Esophagus (tissue), 2 donors: ENCODE measurements at regions not wholly inside any gene's neighbourhood (a gene's known extent, or its start where the extent isn't known, plus 50 kb on each side); places are given as distances from the start of the nearest gene placed in this dataset.

Experiments
- H3K27ac ChIP-seq, 2 donors: one replicate each; pipeline ENCODE4 v1.5.1; 2013; ENCODE audit warnings: low read depth in 2 of 2, mild to moderate bottlenecking in 2 of 2, inconsistent platforms in 1 of 2, low read length in 1 of 2, moderate library complexity in 1 of 2
- H3K27me3 ChIP-seq, 2 donors: one replicate each; pipeline ENCODE4 v1.6.1; 2013; ENCODE audit warnings: low read length in 2 of 2, control low read depth in 1 of 2, mild to moderate bottlenecking in 1 of 2; ENCODE audit not compliant: insufficient read depth in 2 of 2, control insufficient read depth in 1 of 2
- H3K36me3 ChIP-seq, 2 donors: one replicate each; pipeline ENCODE4 v1.6.1; 2013; ENCODE audit warnings: low read length in 1 of 2; ENCODE audit not compliant: control insufficient read depth in 2 of 2, insufficient read depth in 2 of 2
- H3K4me1 ChIP-seq, 2 donors: one replicate each; pipeline ENCODE4 v1.6.1; 2013; ENCODE audit warnings: low read length in 1 of 2; ENCODE audit not compliant: control insufficient read depth in 2 of 2, insufficient read depth in 2 of 2
- H3K4me3 ChIP-seq, 2 donors: one replicate each; pipeline ENCODE4 v1.5.1; 2013; ENCODE audit warnings: low read length in 2 of 2, mild to moderate bottlenecking in 2 of 2, low read depth in 1 of 2, moderate library complexity in 1 of 2
- H3K9me3 ChIP-seq, 2 donors: one replicate each; pipeline ENCODE4 v1.6.1; 2013; ENCODE audit warnings: mild to moderate bottlenecking in 2 of 2, low read depth in 1 of 2, low read length in 1 of 2, moderate library complexity in 1 of 2; ENCODE audit not compliant: control insufficient read depth in 2 of 2, insufficient read depth in 1 of 2
- WGBS, 2 donors: extraction: QIAGEN DNeasy Blood & Tissue Kit; methylation state at CpG; one replicate each; pipeline ENCODE4 v1.1.7; 2013; 5-methylcytosine and 5-hydroxymethylcytosine counted together
- donor health status: healthy with polysubstance abuse.
- donor health status: Bipolar disorder and iron deficiency.

DNA sequence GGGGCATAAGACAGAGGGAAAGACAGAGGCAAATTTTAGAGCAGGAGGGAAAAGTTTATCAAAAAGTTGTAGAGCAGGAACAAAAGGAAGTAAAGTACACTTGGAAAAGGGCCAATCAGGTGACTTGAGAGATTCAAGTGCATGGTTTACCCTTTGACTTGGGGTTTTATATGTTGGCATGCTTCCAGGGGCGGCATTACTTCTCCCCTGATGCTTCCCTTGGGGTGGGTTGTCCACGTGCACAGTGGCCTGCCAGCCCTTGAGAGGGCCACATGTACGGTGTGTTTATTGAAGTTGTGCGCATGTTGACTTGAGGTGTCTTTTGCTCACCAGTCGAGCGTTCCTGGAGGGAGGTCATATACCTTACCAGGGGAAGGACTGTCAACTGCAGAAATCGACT, 259.5 kb upstream of the JARID2 start:
- 73 to 86% methylated on average over 7 of the region's 7 CpGs for WGBS, 2 donors
- Histone ChIP-seq H3K27me3 (no peaks in the 10 kb centered on the region), H3K4me3 (no peak overlapping the region), H3K27ac (no peak overlapping the region), H3K36me3 (no peaks in the 10 kb centered on the region), H3K4me1 (no peaks in the 10 kb centered on the region), H3K9me3 (no peaks in the 10 kb centered on the region)

DNA sequence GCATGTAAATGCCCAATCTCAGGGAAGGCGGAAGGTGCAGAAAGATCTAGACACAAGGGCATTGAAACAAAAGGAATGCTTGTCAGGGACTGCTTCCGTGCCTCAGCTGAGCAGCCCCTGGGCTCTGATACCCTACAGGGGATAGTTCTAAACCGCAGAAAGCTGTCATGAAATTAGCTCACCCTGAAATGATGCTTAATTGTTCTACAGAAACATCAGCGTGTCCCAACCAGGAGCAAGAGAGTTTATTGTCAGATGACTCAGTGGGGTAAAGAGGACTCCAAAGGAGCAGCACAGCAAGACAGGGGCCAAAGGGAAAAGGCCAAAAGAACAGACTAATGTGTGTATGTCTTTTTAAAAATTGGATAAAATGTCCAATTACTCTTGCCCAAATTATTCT, 258.4 kb upstream of the JARID2 start:
- no peaks in the 10 kb centered on the region for H3K9me3 ChIP-seq
- no peaks in the 10 kb centered on the region for H3K36me3 ChIP-seq
- H3K27ac ChIP-seq = no peak overlapping the region
- no peak overlapping the region for H3K4me3 ChIP-seq
- no peaks in the 10 kb centered on the region for H3K4me1 ChIP-seq
- WGBS, 2 donors = 83 to 88% methylated on average over 4 of the region's 4 CpGs
- H3K27me3 ChIP-seq = no peaks in the 10 kb centered on the region

DNA sequence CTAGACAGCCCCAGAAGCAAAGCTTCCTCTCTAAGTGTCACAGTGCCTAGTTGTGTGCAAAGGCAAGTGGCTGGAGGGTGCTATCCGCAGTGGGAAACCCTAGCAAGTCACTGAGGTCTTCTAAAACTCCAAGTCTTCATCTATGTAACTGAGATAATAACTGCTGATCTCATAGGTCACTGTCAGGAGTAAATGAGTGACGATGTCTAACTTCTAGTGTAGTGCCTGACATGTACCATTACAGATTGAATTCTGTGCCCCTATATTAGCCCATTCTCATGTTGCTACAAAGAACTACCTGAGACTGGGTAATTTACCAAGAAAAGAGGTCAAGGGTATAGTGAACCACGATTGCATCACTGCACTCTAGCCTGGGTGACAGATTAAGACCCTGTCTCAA, 253.5 kb upstream of the JARID2 start:
- Histone ChIP-seq H3K36me3 (no peaks in the 10 kb centered on the region), H3K27ac (no peak overlapping the region), H3K27me3 (no peaks in the 10 kb centered on the region), H3K4me1 (peaks cover 0 to 3% of the 10 kb centered on the region in 2 donors), H3K4me3 (no peak overlapping the region), H3K9me3 (peaks cover 0 to 3% of the 10 kb centered on the region in 2 donors)
- WGBS, 2 donors = 90 to 94% methylated on average over 3 of the region's 3 CpGs

DNA sequence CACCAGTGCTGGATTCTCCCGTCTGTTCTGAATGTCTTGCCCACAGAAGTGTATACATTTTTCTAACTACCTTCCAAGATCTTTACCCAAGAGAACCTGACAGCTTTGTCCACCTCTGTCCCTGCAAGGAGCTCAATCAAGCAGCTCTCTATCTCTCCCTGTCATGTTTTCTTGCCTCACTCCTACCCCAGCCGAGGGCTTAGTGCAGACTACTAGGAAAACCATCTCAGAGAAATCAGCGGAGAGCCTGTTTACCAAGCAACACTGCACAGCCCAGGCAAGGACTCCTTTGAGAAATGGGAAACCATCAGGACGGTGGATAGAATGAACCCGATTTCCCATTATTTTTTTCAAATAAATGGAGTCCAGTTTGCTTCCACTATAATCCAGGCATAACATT, 250.7 kb upstream of the JARID2 start:
- H3K4me3 ChIP-seq = no peak overlapping the region
- WGBS, 2 donors = 77% methylated on average over 5 of the region's 5 CpGs
- H3K9me3 ChIP-seq = peaks cover 0 to 3% of the 10 kb centered on the region in 2 donors
- peaks cover 0 to 3% of the 10 kb centered on the region in 2 donors for H3K4me1 ChIP-seq
- H3K27ac ChIP-seq = no peak overlapping the region
- H3K36me3 ChIP-seq = no peaks in the 10 kb centered on the region
- no peaks in the 10 kb centered on the region for H3K27me3 ChIP-seq

DNA sequence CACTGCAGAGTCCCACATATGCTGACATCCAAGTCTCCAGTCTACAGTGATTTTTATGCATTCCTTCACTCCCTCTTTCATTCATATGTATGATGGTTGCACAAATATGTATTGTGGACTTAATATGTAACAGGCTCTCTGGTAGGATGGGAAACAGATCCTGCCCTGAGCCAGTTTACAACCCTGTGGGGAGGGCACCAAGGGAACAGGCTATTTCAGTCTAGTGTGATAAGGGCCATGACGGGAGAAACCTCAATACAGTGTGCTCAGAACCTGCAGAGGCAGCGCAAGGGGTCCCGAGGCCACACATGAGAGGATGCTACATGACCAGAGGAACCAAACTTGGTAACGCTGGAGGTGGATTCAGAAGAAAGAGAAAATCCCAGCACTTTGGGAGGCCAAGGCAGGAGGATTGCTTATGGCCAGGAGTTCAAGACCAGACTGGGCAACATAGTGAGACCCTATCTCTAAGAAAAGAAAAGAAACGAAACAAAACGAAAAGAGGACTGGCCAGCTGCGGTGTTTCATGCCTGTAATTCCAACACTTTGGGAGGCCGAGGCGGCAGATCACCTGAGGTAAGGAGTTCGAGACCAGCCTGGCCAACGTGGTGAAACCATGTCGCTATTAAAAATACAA, 249.8 kb upstream of the JARID2 start:
- peaks cover 0 to 3% of the 10 kb centered on the region in 2 donors for H3K4me1 ChIP-seq
- no peaks in the 10 kb centered on the region for H3K27me3 ChIP-seq
- no peak overlapping the region for H3K4me3 ChIP-seq
- H3K27ac ChIP-seq = no peak overlapping the region
- H3K36me3 ChIP-seq = no peaks in the 10 kb centered on the region
- peaks cover 0 to 3% of the 10 kb centered on the region in 2 donors for H3K9me3 ChIP-seq
- WGBS, 2 donors = 93 to 97% methylated on average over 12 of the region's 12 CpGs

DNA sequence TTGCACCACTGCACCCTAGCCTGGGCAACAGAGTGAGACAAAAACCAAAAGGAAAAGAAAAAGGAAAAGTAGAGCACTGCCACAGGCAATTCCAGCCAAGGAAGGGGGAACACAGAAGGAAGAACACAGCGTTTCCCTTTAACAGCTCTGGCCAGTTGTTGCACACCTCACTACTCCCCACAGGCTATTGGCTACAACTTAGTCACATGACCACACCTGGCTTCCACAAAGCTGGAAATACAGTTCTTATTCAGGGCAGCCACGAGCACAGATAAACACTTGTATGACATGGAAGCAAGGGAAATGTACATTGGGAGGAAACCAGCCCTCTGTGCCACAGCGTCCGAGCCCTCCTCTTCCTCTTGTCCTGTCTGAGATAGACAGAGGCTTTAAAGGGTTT, 249.0 kb upstream of the JARID2 start:
- H3K9me3 ChIP-seq = peaks cover 0 to 3% of the 10 kb centered on the region in 2 donors
- no peak overlapping the region for H3K27ac ChIP-seq
- WGBS, 2 donors = 65 to 69% methylated on average over 4 of the region's 4 CpGs
- peaks cover 0 to 3% of the 10 kb centered on the region in 2 donors for H3K4me1 ChIP-seq
- no peak overlapping the region for H3K4me3 ChIP-seq
- H3K36me3 ChIP-seq = no peaks in the 10 kb centered on the region
- H3K27me3 ChIP-seq = no peaks in the 10 kb centered on the region

DNA sequence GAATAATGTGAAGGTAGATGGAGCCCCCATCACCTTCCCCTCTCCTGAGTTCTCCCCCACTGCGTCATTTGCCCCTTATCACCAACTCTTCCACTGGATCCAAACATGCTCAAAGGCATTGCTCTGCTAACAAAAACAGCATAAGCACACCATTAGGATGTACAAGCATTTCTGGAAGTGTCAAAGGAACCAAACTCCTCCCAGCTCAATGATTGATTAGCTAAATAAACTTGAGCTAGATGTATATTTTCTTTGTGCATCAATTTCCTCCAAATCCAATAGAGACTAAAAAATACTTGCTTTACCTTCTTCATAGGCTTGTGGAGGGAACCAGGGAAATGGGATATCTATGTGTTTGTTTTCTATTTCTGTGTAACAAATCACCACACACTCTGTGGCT, 248.4 kb upstream of the JARID2 start:
- WGBS, 2 donors = 91 to 95% methylated on average over 1 of the region's 1 CpG
- Histone ChIP-seq H3K27ac (no peak overlapping the region), H3K36me3 (no peaks in the 10 kb centered on the region), H3K4me1 (peaks cover 0 to 3% of the 10 kb centered on the region in 2 donors), H3K27me3 (no peaks in the 10 kb centered on the region), H3K9me3 (peaks cover 0 to 3% of the 10 kb centered on the region in 2 donors), H3K4me3 (no peak overlapping the region)

DNA sequence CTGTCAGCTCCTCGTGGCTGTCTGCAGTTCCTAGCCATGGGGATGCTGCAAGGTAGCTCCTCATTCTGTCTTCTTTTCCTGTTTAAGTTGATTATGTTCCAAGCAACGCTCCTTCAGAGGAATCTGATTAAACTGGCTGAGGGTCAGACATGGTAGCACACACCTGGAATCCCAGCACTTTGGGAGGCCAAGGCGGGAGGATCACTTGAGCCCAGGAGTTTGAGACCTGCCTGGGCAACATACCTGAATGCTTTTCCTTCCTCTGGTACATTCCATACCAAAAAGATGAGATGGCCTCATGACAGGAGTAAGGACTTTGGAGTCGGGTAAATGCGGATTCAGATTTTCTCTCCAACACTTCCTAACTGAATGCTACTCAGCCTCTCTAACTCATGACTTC, 246.8 kb upstream of the JARID2 start:
- Histone ChIP-seq H3K4me1 (peaks cover 0 to 3% of the 10 kb centered on the region in 2 donors), H3K27ac (no peak overlapping the region), H3K36me3 (no peaks in the 10 kb centered on the region), H3K27me3 (no peaks in the 10 kb centered on the region), H3K9me3 (peaks cover 0 to 3% of the 10 kb centered on the region in 2 donors), H3K4me3 (no peak overlapping the region)
- WGBS, 2 donors = 79 to 81% methylated on average over 5 of the region's 5 CpGs

DNA sequence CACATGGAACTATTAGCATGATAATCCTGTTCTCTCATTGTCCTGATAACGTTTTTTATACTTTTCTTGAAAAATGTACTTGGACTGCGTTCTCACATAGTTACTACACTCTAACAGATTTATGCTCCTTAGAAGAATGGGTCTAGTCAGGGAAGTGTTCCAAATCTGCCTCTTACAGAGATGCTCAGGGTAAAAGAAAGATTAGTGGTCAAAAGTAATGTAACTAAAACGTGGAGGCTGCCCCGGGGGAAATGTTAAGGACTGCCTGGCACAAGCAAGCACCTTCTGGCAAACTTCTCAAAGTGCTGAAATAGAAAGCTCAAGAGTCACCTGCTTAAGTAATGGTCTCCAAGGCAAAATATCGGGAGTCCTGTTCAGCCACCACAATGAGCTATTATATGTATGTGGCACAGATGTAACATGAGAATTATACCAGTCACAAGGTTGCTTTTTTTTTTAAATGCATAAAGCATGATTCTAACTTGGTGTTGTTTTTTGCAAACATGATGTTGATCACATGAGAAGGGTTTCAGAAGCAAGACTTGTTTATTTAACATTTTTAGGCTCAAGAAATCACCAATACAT, 244.5 kb upstream of the JARID2 start:
- H3K27me3 ChIP-seq = no peaks in the 10 kb centered on the region
- H3K36me3 ChIP-seq = no peaks in the 10 kb centered on the region
- H3K9me3 ChIP-seq = peaks cover 0 to 3% of the 10 kb centered on the region in 2 donors
- H3K4me3 ChIP-seq = no peak overlapping the region
- peaks cover 0 to 3% of the 10 kb centered on the region in 2 donors for H3K4me1 ChIP-seq
- WGBS, 2 donors = 49 to 51% methylated on average over 5 of the region's 5 CpGs
- H3K27ac ChIP-seq = no peak overlapping the region

DNA sequence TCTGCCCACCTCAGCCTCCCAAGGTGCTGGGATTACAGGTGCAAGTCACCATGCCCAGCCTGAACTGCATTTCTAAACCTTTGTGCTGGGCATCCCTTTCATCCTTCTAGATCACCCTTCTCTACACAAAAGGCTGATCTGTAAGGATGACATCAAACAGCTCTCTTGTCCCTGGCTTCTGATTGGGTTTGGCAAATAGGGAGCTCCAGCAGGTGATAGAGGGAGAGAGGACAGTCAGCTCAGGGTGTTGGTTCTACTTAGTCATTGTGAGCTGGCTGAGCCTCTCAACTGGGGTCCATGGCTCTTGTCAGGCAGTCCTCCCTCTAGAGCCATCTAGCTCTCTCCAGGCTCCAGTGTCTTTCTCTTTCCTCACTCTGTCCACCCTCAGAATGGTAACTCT, 237.6 kb upstream of the JARID2 start:
- Histone ChIP-seq H3K27me3 (no peaks in the 10 kb centered on the region), H3K4me3 (no peak overlapping the region), H3K4me1 (no peaks in the 10 kb centered on the region), H3K27ac (no peak overlapping the region), H3K9me3 (no peaks in the 10 kb centered on the region), H3K36me3 (no peaks in the 10 kb centered on the region)
